SIG-M5 treated with dmso at 0.1 percent for 504 hours (cell line): ENCODE measurements at regions not wholly inside any gene's neighbourhood (a gene's known extent, or its start where the extent isn't known, plus 50 kb on each side); places are given as distances from the start of the nearest gene placed in this dataset.

Source experiments
- DNase-seq: peaks from one replicate; lab custom pipeline; 2025; ENCODE audit not compliant: unreplicated experiment; lab: John Stamatoyannopoulos, UW

GRCh38 chr10:131621784-131622624, 278.8 kb upstream of the PPP2R2D start:
- no peak for DNase-seq

GRCh38 chr10:131625041-131625440, 275.8 kb upstream of the PPP2R2D start:
- no peak for DNase-seq

DNA sequence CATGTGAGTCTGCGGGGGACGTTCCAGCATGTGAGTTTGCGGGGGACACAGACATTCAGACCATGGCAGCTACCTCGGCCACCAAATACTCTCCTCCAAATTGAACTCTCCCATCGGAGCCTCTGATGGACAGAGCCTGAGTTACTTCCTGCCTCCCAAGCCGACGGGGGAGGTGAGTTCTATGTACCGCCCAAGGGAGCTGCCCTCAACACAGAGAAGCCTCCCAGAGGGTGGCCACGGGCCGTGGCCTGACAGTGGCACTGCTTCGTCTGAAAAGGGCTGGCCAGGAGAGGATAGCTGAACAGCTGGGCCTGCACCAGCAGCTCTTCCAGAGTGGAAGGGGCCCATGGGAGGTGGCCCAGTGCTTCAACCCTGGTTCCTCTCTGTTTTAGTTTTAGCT, 274.5 kb upstream of the PPP2R2D start:
- DNase-seq: no peak

DNA sequence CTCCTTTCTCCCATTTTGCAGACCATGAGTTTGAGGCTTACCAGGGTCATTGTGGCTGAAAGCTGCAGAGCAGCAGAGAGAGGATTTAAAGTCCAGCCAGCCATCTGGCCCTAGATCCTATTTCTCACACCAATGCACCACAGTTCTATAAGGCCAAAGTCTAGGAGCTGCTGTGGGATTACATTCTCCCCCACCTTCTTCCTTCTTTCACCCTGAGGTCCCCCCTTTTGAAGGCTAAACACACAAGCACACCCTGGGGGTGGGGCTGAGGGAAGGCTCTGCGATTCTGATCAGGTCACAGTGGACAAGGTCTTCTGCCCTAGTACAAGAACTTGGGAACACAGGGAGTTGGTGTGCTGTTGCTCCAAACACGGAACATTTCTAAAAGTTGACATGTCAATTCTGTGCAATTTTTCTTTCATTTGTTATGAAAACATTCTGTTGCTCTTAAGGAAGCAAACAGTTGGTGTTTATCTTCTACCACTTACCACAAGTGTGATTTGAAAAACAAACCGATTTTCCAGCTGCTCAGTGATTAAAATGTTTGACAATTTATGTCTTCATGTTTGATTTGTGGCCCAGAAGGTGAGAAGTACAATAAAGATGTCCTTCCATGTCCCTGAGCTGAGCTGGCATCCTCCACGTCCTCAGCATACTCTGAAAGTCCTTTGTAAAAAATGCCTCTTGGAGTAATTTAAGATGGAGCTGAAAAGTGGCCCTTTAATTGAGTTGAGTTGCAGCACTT, 271.6 kb upstream of the PPP2R2D start:
- DNase-seq: no peak

DNA sequence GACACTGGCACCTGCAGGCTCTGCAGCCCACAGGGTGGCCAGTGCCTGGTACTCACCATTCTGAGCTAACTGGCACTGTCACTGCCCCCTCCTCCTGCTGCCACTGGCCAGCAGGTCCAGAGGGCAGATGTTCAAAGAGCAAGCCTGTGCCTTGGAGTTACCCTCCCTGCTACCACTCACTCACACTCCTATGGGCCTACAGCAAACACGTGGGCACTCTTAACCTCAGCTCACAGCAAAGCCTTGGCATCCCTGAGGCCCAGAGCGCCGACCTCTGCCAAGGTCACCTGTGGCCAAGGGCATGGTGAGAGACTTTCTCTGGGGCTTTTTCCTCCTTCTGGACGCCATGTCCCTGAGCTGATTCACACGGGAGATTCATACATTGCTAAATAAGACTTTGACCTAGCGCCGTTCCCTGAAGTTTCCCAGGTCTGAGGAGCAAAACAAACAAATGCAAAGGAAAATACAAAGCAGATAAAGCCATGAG, 270.0 kb upstream of the PPP2R2D start:
- no peak for DNase-seq

DNA sequence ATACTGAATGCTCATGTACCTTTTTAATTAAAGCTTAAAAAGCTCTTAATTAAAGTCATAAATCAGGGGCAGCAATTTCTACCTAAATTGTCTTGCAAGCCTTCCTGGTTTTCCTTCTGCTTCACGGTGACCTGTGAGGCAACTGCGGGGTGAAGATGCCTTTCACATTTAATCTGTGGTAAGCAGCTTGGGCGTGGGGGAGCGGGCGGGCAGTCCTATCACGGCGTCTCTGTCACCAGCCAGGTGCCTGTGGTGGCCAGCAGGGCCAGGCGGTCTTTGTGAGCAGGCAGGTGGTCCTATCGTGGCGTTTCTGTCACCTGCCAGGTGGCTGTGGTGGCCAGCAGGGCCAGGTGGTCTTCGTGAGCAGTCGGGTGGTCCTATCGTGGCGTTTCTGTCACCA, 269.2 kb upstream of the PPP2R2D start:
- no peak for DNase-seq

GRCh38 chr10:131635564-131636015, 265.2 kb upstream of the PPP2R2D start:
- no peak for DNase-seq

- DNase-seq: no peak
Measured at GRCh38 chr10:131636116-131636515, 264.7 kb upstream of the PPP2R2D start.

DNA sequence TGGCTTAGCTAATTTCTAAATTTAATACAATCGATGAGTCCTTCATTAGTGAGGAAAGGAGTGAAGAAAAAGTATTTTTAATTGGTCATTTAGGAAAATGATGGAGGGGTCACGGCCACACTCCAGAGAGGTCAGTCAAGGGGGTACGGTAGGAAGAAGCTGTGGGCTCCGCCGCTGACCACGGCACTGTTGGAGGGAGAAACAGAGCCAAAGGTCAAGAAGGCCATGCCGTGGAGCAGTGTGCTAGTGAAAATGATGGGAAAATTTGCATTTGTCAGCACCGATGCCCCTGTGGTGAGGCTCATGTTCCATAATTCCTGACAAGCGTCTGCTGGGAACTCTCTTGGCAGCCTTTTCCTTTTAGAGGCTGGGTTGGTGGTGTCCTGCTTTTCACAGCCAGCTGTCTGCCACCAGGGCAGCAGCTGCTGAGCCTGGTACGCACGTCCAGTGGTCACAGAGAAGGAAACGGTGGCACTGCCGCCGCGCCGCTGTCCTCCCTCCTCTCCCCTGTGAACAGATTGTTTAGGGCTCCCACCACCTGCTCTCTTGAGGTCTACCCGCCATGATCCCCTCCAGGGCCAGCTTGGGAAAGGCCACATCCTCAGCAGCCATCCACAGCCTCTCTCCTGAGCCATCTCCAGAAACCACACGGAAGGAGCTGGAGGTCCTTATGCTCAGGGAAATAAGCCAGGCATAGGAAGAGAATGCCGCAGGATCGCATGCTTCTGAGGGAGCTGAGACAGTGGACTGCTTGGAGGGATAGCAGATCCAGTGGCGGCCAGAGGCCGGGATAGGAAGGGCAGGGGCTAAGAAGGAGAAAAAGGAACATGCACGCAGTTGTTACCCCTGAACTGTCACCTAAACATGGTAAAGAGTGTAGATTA, 263.7 kb upstream of the PPP2R2D start:
- no peak for DNase-seq

DNA sequence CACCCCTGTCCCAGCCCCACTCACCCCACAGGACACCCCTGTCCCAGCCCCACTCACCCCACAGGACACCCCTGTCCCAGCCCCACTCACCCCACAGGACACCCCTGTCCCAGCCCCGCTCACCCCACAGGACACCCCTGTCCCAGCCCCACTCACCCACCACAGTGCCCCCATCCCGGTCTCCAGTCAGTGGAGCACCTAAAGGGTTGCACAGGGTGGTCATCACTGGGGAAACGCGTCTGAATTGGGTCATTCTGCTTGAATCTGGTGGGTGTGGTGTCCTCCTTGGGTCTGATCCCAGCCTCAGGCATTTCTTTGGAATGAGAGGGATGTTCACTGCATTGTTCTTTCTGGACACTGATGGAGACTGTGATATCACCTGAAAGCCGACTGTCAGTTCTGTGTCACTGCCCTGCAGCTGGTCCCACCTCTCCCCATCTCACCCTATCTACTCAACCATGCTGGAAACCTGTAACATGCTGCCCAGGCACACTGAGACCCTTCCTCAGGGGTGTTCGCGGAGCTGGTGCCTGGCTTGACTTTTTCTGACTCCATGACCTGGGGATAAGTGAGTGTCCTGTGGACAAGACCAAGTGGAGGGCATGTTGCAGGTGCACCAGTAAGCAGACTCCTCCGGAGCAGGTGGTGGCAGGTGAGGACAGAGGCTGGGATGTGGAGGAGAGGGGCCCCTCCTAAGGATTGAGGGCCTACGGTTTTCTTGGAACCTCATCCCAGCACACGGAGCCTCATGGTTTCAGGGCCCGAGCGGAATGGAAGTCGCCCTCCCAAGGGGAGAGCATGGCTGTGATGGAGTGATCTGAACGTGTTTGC, 262.5 kb upstream of the PPP2R2D start:
- DNase-seq: no peak

DNA sequence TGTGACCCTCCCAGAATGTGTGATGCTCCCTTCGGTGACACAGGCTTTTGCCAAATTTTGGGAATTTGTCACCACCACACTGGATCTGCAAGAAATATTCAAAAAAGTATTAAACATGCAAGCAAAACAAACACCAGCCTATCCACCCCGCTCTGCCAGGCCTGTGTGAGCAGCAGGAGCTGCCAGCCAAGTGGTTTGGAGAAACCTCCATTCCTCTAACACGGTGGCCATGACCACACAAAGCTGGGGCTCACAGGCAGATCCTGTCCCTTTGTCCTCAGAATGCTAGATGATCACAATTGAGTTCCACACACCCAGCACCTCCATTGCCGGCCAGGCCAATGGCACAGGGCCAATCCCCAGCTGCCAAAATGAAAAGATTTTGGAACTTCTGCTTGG, 261.9 kb upstream of the PPP2R2D start:
- no peak for DNase-seq

DNA sequence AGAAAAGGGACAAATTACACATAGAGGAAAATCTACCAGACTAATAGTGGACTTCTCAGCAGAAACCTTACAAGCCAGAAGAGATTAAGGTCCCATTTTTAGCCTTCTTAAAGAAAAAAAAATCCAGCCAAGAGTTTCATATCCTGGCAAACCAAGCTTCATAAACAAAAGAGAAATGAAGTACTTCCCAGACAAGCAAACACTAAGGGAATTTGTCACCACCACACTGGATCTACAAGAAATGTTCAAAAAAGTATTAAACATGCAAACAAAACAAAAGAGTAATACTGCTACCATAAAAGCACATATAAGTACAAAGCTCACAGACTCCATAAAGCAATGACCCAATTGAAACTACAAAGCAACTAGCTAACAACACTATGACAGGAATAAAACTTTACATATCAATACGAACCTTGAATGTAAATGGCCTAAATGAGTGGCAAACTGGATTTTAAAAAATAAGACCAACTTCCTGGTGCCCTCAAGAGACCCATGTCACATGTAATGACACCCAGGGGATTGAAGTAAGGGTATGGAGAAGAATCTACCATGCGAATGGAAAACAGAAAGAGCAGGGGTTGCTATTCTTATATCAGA, 260.7 kb upstream of the PPP2R2D start:
- no peak for DNase-seq

GRCh38 chr10:131641231-131641630, 259.6 kb upstream of the PPP2R2D start:
- DNase-seq: peak; percentile 2

DNA sequence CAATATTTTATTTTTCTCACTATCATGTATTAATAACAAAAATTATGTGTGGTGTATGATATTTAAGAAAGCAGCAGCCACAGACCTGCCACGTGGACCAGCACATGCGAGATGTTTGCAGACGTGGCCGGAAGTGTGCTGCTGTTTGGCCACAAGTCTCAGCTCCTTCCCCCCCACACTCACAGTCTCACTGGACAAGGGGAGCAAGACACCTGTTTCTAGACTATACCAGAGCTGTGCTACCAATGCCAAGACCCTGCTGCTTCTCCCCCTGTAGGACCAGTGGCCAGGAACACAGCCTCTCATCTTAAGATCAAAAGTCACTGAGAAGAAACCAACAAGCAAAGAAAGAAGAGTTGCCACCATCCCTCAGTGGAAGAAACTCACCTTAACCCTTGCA, 258.9 kb upstream of the PPP2R2D start:
- no peak for DNase-seq

GRCh38 chr10:131642966-131643365, 257.8 kb upstream of the PPP2R2D start:
- no peak for DNase-seq

DNA sequence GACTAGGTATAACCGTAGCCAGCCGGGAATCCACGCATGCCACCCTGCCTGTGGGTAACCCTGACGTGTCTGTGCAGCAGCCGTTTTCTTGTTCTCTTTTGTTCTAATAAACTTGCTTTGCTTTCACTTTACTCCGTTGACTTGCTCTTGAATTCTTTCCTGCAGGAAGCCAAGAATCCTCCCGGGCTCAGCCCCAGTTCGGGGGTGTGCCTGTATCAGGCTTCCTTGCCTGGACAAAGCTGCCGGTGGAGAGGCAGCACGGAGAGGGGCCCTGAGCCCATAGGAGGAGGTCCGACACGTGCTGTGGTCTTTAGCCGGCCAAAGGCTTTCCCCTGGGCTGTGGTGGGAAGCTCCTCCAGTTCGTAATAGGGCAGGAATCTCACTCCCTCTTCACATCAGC, 256.5 kb upstream of the PPP2R2D start:
- no peak for DNase-seq

DNA sequence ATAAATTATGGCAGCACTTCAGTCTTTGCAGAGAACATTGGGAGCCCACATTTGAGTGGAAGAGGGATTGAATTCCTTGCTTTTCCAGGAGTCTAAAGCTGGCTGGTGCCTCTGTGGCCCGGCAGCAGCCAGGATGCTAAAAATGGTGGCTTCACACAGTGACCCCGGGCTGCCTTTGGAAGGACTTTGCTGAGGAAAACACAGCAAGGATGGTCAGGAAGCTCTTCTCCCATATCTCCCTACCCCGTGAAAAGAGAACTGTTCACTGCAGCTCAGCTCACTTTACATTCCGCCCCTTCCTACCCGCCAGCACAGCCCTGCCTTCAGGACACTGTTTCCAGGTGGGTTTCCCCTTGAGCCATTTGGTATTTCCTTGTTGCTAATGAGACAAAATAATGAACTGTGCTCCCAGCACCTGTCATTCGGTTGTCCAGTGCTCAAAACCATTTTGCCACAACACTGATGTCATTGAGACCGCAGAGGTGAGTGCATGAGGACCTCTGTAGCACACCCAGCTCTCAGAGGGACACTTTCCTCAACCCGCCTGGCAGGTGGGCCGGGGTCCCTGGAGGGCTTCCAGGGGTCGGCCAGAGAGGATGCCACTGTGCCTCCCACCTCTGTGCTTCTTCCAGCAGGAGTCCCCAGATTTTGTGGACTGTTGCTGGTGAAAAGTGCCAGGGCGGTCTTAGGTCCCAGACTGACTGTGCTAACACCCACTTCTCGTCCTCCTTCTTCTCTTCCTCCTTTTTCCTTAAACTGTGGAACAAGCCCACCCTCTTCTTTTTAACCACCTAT, 255.7 kb upstream of the PPP2R2D start:
- DNase-seq: no peak

DNA sequence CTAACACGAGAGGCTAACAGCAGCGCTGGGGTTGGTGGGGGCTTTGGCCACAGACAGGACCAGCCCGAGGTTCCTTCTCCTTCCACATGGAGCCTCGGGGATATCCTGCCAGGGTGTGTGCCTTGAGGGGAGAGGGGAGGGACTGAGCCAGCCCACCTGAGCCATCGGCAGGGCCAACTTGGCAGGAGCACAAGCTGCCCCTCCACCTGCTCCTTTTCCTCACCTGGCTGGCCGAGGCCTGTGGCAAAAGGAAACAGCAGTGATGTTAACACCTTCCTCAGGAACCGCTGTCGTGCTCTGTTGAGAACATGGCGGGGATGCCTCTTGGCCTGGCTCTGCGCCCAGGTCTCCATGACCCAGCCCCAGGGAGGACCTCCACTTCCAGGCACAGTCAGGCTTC, 255.1 kb upstream of the PPP2R2D start:
- no peak for DNase-seq
